GM18508 (cell line): ENCODE measurements at regions not wholly inside any gene's neighbourhood (a gene's known extent, or its start where the extent isn't known, plus 50 kb on each side); places are given as distances from the start of the nearest gene placed in this dataset.

Experiments used
- ATAC-seq: cut with Tn5 transposase; IDR thresholded peaks from one replicate; pipeline ENCODE4 v1.9.1; 2021; ENCODE audit warnings: moderate number of reproducible peaks; ENCODE audit not compliant: insufficient read depth, unreplicated experiment

- ATAC-seq: no peak
These were observed 89.0 kb upstream of the SCOC start for GRCh38 chr4:140284456-140284855.

DNA sequence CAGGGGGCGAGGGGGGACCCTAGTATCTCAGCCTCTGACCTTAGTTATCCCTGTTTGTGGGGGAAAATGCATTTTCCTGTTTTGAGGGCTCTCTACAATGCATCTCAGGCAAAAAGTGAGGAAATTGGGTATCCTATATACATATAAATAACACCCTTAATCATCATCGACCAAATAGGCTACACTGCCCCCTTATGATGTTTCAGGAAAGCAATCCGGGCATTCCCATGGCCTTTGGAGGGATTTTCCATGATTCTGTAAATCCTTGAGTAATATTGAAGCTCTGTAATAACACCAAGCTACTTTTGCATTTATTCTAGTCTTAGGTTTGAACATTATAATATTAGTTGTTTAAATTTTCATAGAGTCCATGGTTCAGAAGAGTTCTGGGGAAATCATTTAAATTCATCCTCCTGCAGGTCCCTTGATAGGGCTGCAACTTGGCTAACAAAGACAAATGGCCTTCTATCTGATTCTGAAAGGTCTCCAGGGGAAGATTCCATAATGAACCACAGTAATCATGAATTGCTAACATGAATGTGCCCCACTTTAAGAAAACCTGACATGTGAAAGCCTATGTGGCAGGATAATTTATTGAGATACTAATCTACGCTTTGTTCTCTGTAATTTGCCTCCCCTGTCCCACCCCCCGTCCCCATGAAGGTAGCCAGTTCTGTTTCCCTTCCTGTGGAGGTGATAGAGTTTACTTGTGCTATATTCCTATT, 91.5 kb upstream of the SCOC start:
- ATAC-seq: no peak

GRCh38 chr4:140277576-140277975, 95.9 kb upstream of the SCOC start:
- no peak for ATAC-seq

DNA sequence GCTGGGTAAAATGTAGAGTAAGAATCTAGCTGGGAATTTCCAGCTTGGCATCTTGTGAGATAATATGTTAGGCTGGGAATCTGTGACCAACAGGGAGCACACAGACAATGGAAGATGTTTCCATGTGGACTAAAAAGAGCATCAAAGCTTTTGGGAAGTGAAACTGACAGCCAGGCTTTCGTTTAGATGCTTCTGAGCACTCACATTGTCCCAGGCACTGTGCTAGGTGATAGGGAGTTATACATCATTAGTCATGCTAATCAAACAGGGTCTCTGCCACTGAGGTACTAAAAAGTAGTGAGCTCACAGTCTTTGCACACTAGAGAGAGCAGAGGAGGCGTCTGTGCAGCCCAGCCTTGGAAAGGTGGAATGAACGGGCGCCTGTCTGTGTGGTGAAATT, 101.9 kb upstream of the SCOC start:
- ATAC-seq: no peak

DNA sequence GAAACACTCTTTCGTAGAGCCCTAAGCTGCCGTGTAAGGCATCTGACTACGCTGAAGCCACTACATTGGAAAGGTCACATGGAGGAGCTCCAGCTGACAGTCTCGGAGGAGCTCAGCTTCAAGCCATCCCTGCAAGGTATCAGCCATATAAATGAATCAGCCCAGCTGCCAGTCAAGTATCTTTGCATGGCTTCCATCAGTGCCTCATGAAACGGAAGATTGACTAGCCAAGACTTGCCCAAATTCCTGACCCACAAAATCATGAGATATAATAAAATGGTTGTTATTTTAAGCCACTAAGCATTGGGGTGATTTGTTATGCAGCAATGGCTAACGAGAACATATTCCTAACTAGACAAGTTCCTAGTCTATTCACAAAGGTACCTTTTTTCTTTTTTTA, 104.1 kb upstream of the SCOC start:
- ATAC-seq: no peak

DNA sequence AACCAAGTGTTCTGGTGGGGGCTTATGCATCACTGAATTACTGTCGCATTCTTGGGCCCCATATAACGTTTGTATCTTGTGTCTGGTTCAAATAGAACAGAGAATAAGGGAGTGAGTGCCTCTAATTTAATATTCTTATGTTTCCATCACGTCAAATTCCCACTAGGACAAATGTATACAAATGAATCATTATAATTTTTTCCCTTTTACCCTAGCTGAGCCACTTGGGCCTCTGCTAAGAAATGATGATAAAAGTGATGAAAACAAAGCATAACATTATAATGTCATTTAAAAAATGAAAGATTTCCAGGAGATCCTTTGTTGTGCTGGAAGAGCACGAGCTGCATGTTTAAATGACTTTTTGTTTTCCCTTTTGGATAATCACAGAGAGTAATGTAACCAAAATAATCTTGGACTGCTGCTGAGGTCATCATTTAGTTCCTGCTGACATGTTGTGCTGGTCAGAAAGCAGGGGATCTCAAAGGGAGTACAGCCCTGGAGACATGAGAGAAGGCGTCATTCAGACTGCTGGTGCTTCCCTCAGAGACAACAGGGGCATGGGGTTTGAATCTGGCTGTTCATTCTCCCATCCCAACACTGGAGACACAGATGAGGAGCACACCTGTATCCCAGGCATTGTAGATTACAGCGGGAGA, 105.1 kb upstream of the SCOC start:
- ATAC-seq: no peak

DNA sequence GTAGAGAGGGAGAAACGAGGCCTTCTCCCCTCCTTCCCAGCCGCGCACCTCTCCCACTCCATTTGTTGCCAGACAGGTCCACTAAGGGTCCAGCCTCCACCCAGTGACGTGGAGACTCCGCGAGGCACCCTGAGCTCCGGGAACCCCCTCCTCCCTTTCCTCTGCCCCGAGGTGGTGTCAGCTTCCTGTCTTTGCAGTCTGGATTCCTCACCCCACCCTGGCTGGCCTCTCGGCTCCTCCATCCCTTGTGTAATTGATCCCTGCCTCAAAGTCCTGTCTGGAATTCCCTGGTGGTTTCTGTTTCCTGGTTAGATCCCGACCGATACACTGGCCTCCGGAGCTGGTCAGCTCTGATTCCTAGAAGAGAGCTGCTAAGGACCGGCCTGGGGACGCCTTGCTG, 105.9 kb upstream of the SCOC start:
- no peak for ATAC-seq

- no peak for ATAC-seq
These were observed 106.4 kb upstream of the SCOC start for GRCh38 chr4:140266958-140267568.

- no peak for ATAC-seq
These were observed 106.2 kb upstream of the MAML3 start for GRCh38 chr4:140260227-140260626.

DNA sequence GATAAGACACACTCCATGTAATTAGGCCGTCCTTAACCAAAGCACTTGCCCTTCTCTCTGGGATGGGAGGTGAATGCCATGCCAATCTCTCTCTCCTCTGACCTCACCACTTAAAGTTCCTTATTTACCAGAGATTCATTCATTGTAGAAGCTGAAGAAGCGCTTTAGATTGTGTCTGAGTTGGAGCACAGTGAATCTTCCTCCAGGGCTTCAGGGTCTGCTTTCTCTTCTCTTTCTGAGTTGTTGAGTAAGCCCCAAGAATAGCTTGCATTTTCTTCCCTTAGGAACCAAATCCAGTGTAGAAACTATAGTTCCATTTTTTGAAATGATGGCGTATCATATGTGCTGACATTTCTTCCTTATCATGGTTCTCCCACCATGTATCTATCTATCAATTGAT, 104.5 kb upstream of the MAML3 start:
- ATAC-seq: no peak

- ATAC-seq: no peak
These were observed 103.7 kb upstream of the MAML3 start for GRCh38 chr4:140257461-140258305.

DNA sequence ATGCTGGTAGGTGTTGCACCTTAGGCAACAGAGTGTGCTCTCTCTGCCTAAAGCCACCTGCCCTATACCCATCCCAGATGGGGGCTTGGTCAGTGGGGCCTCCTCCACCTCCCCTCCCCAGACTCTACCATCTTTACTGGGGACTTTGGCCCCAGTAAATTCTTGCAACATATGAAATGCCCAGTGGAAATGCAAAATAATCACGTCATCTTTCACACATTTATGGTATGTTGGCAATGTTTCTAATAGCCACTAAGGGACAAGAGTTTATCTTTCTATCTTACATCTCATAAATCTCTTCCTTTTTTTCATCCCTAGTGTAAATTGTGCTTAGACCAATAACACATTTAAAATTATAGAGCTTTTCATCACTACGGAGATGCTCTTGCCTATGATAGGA, 103.0 kb upstream of the MAML3 start:
- no peak for ATAC-seq

- no peak for ATAC-seq
These were observed 102.4 kb upstream of the MAML3 start for GRCh38 chr4:140256335-140256734.

DNA sequence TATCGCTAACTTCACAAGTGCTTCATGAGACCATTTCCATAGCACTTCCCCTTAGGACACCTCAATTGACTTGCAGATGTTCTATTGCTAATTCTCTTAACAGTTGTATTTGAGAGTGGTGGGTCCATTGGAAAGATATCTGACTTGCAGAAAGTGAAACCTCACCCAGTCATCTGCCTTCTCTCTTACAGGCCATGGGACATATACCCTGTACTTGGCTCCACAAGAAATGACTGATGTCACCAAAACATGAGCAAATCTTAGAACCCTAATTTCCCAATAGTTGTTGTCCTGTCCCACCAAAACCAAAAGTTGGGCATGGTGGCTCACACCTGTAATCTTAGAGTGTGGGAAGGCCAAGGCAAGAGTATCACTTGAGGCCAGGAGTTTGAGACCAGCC, 101.9 kb upstream of the MAML3 start:
- no peak for ATAC-seq

DNA sequence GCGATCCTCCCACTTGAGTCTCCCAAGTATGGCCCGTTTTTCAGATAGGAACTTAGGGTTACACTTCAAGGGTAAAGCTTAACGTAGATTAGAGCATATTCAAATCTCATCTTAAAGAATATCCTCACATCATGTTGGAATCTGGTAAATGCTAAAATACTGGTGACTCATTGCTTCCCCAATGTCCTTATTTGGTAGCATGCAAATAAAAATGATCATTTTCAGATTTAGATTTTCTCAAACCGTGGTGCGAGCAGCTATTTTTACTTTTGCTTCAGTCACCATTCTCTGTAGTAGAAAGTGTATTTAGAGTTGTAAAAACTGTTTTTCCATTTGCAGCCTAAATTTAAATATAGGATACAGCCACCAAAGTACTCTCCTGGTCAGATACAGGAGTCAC, 101.5 kb upstream of the MAML3 start:
- no peak for ATAC-seq

DNA sequence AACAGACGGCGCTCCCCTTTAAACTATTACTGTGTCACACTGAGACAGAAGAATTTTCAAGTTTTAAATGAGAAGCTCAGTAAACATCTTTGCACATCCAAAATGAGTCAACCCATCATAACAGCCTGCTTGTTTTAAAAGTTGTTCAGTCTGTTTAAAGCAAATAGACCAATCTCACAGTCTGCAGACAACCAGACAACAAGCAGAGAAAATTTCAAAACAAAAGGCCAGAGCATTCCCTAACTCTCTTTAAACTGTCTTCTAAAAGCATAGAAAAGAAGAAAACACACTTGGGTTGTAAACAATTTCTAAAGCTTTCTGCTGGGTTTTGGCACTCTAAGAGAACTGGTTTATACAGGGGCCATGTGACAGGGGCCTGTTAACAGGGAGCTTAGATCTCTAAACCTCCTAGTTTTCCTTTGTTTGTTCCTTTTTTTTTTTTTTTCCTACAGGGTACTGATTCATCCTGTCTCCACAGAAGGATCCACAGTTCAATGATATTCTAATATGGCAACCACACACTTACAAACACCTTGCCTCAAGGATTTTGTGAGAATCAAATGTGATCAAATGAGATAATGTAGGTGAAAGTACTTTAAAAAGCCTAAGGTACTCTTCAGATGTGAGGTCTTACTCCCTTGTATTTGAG, 100.8 kb upstream of the MAML3 start:
- no peak for ATAC-seq

DNA sequence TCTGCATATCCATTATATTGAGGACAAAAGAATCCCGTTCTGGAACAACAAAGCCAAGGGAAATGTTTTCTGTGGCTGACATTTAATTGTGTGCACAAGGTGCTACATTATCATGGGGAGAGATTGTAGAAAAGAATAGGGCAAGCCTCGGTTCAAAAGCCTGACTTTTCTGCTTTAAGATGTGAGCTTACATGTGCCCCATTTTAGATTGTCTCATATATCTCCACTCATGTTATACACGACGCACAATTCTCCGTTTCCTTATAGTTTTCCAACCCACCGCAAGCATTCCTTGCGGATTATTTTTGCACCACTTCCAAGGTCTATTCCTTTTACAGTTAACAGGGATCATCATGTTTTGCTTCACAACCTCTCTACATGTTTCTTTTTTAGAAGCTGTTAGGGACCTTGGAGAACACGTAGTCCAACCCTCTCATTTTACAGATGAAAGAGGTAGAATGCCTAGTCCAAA, 99.6 kb upstream of the MAML3 start:
- no peak for ATAC-seq

GRCh38 chr4:140252742-140253555, 99.0 kb upstream of the MAML3 start:
- no peak for ATAC-seq

DNA sequence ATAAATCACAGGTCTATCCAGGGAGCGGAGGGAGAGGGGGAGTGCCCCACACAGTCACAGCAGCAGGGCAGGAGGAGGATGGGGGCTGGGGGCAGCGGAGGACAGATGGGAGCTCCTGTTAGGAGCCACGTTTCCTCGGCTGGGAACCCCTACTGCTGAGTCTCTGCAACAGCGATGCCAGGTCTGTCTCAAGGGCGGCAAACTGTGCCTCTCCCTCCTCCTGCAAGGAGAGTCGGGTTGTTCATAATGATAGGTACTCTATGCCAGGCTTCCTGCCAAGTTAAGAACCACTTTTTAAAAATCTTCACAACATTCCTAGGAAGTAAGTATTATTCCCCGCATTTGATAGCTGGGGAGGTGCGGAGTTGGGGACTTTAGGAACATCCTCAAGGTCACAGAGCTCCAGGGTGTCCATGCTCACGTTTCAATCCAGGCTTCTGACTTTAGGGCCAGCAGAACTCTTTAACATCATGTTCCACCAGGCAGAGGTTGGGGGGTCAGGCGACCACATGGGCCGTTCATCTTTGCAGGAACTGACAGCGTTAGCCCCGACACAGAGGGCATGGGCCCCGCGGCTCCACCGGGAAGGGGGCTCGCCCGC, 98.3 kb upstream of the MAML3 start:
- no peak for ATAC-seq
